Testis (tissue), 2 donors: ENCODE measurements at regions not wholly inside any gene's neighbourhood (a gene's known extent, or its start where the extent isn't known, plus 50 kb on each side); places are given as distances from the start of the nearest gene placed in this dataset.
"Not testable (repeated sequence)": the region's sequence is repeated elsewhere in the genome, so short reads cannot be mapped to it uniquely, and the experiment has no call there.

Experiments
- DNase-seq: peaks from one replicate; pipeline ENCODE4 v3.0.0-alpha.2; 2019
- H3K27ac ChIP-seq, 2 donors: fragments of 200-600 bp; sonication (generic); one replicate each; pipeline ENCODE4 v1.5.1; 2019
- H3K27me3 ChIP-seq: fragments of 200-600 bp; sonication (generic); one replicate; pipeline ENCODE4 v1.5.1; 2019
- H3K36me3 ChIP-seq: fragments of 200-600 bp; sonication (generic); one replicate; pipeline ENCODE4 v1.5.1; 2017; ENCODE audit warnings: low read depth; ENCODE audit errors: missing control alignments
- H3K4me1 ChIP-seq: fragments of 200-600 bp; sonication (generic); one replicate; pipeline ENCODE4 v1.5.1; 2019
- H3K4me3 ChIP-seq, 2 donors: fragments of 200-600 bp; sonication (generic); one replicate each; pipeline ENCODE4 v1.5.1; 2017 to 2019
- H3K9me3 ChIP-seq: fragments of 200-600 bp; sonication (generic); one replicate; pipeline ENCODE4 v1.5.1; 2017
- POLR2A ChIP-seq: fragments of 450-650 bp; IDR thresholded peaks from one replicate; pipeline ENCODE4 v1.6.1; 2017; ENCODE audit warnings: antibody characterized with exemption, mild to moderate bottlenecking, moderate library complexity
- WGBS, 2 donors: methylation state at CpG; one replicate each; pipeline ENCODE4 v1.1.5; 2018; 5-methylcytosine and 5-hydroxymethylcytosine counted together
- intact Hi-C: fragments of 100-400 bp; cut with DNase I; formaldehyde crosslinking; loops from one replicate; pipeline ENCODE4 v1.15.1; 2023; ENCODE audit warnings: low total_unique reads
- TF ChIP-seq, protein P1 (sequence below), 3 experiments: fragments of 450-650 bp in 2 of 3; fragments of 200-600 bp in 1 of 3; sonication (generic) in 1 of 3; IDR thresholded peaks; one replicate each; pipeline ENCODE4 v1.5.1; 2016 to 2019; ENCODE audit warnings: antibody characterized with exemption in 3 of 3, mild to moderate bottlenecking in 2 of 3, moderate library complexity in 1 of 3

DNA sequence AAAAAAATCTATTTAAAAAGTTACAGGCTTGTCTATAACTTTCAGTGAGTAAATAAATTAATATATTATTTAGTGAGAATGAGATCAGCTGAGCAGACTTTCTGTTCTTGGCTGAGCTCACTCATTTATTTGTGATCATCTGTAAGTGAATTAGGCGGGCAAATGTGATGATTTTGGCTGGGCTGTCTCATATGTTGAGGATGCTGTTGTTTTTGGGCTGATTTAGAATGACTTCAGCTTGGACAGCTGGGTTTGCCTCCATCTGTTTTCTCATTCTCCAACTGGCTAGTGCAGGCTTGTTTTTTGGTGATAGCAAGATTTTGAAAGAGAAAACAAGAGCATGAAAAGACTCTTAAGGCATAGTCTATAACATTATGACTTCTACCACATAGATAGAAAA is 475.8 kb upstream of the OLFM3 start:
- 61 to 80% methylated on average over 1 of the region's 1 CpG for WGBS, 2 donors
- TF ChIP-seq, protein P1, sequence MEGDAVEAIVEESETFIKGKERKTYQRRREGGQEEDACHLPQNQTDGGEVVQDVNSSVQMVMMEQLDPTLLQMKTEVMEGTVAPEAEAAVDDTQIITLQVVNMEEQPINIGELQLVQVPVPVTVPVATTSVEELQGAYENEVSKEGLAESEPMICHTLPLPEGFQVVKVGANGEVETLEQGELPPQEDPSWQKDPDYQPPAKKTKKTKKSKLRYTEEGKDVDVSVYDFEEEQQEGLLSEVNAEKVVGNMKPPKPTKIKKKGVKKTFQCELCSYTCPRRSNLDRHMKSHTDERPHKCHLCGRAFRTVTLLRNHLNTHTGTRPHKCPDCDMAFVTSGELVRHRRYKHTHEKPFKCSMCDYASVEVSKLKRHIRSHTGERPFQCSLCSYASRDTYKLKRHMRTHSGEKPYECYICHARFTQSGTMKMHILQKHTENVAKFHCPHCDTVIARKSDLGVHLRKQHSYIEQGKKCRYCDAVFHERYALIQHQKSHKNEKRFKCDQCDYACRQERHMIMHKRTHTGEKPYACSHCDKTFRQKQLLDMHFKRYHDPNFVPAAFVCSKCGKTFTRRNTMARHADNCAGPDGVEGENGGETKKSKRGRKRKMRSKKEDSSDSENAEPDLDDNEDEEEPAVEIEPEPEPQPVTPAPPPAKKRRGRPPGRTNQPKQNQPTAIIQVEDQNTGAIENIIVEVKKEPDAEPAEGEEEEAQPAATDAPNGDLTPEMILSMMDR (IDR thresholded peaks at IDR 0.05), result no peak
- TF ChIP-seq POLR2A, result no peak
- H3K27me3 ChIP-seq, result no peaks in the 10 kb centered on the region
- no peaks in the 10 kb centered on the region for H3K9me3 ChIP-seq
- no peak overlapping the region for H3K4me3 ChIP-seq
- H3K36me3 ChIP-seq, result no peaks in the 10 kb centered on the region
- no peak overlapping the region for H3K27ac ChIP-seq
- no peak for DNase-seq
- intact Hi-C loops, result no loop called here
- H3K4me1 ChIP-seq, result no peaks in the 10 kb centered on the region

DNA sequence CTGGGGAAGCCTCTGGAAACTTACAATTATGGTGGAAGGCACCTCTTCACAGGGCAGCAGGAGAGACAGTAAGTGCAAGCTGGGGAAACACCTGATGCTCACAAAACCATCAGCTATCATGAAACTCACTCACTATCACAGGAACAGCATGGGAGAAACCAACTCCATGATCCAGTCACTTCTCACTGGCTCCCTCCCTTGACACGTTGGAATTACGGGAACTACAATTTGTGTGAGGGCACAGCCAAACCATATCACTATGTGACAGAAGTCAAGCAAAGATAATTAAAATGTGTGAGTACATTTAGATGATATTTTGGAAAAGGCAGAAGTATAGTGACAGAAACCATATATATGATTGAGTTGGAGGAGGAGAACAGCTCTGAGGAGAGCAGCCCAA is 474.0 kb upstream of the OLFM3 start:
- H3K4me1 ChIP-seq, result no peaks in the 10 kb centered on the region
- no peaks in the 10 kb centered on the region for H3K36me3 ChIP-seq
- 65 to 78% methylated on average over 2 of the region's 2 CpGs for WGBS, 2 donors
- DNase-seq, result no peak
- no peak overlapping the region for H3K27ac ChIP-seq
- TF ChIP-seq POLR2A, result no peak
- TF ChIP-seq, protein P1 (IDR thresholded peaks at IDR 0.05), result no peak
- intact Hi-C loops, result no loop called here
- no peaks in the 10 kb centered on the region for H3K9me3 ChIP-seq
- H3K4me3 ChIP-seq, result no peak overlapping the region
- no peaks in the 10 kb centered on the region for H3K27me3 ChIP-seq

DNA sequence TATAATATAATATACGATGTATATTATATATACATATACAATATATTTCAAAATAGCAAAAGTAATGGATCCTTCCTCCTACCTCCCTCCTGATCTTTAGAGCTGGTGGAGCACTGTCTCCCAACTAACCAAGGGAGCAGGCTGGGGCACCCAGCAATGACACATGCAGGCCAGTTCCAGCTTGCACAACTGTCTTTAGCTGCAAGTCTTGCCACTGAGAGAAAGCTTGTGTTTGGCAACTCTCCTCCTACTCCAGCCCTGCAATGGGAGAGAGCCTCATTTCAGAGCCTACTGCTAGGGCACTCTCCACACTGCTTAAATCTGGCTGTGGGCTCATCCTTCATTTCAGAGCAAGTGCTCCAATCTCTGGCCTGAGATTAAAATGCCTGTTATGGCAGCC is 469.8 kb upstream of the OLFM3 start:
- Histone ChIP-seq H3K4me3 (no peak overlapping the region), H3K9me3 (no peaks in the 10 kb centered on the region), H3K4me1 (no peaks in the 10 kb centered on the region), H3K27me3 (no peaks in the 10 kb centered on the region), H3K27ac (no peak overlapping the region), H3K36me3 (no peaks in the 10 kb centered on the region)
- intact Hi-C loops, result no loop called here
- 83 to 89% methylated on average over 1 of the region's 1 CpG for WGBS, 2 donors
- TF ChIP-seq, protein P1 (IDR thresholded peaks at IDR 0.05), result no peak
- no peak for TF ChIP-seq POLR2A
- DNase-seq, result no peak

DNA sequence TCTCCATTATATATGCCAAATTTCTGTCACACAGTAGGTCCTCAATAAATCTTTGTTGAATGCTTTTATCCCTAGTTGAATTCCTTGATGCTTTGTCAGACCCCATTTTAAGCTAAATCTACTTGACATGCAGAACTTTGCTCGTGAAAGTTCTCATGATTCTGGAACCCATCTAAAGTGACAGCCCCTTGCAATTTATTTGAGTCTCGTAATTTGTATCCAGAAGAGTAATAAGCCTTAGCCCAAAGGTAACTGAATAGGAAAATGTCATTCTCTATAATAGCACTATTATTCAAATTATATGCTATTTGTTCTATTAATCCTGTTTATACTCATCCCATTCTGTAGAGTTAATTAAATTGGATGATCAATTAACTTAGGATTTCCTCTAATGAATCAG is 466.6 kb upstream of the OLFM3 start:
- no peak for DNase-seq
- TF ChIP-seq POLR2A, result no peak
- TF ChIP-seq, protein P1 (IDR thresholded peaks at IDR 0.05), result no peak
- no peaks in the 10 kb centered on the region for H3K4me1 ChIP-seq
- no peak overlapping the region for H3K27ac ChIP-seq
- intact Hi-C loops, result no loop called here
- WGBS, 2 donors, result 72 to 81% methylated on average over 2 of the region's 2 CpGs
- no peaks in the 10 kb centered on the region for H3K9me3 ChIP-seq
- no peaks in the 10 kb centered on the region for H3K36me3 ChIP-seq
- no peaks in the 10 kb centered on the region for H3K27me3 ChIP-seq
- no peak overlapping the region for H3K4me3 ChIP-seq

DNA sequence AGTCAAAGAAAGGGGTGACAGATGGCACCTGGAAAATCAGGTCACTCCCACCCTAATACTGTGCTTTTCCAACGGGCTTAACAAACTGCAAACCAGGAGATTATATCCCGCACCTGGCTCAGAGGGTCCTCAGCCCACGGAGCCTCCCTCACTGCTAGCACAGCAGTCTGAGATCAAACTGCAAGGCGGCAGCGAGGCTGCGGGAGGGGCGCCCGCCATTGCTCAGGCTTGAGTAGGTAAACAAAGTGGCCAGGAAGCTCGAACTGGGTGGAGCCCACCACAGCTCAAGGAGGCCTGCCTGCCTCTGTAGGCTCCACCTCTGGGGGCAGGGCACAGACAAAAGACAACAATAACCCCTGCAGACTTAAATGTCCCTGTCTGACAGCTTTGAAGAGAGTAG is 445.6 kb upstream of the OLFM3 start:
- intact Hi-C loops, H3K27me3 ChIP-seq, H3K9me3 ChIP-seq, H3K27ac ChIP-seq, H3K36me3 ChIP-seq, H3K4me3 ChIP-seq, DNase-seq, H3K4me1 ChIP-seq: not testable (repeated sequence)
- WGBS, 2 donors, result 57 to 93% methylated on average over 1 to 9 of the region's 9 CpGs
